A673 (cell line): ENCODE measurements at regions not wholly inside any gene's neighbourhood (a gene's known extent, or its start where the extent isn't known, plus 50 kb on each side); places are given as distances from the start of the nearest gene placed in this dataset.

Experiments
- BruUV-seq: library from RNA; stranded (reverse); fragments of 400-500 nt; replicated peaks from 2 replicates; lab custom pipeline; 2021; lab: Mats Ljungman, UMichigan
- CTCF ChIA-PET: fragments of 300-600 bp; sonication (Branson Sonifier 250); formaldehyde crosslinking; loops from one replicate; lab custom pipeline; 2022; ENCODE audit warnings: antibody characterized with exemption; lab: Charles Lee
- POLR2A ChIA-PET: fragments of 300-600 bp; sonication (Branson Sonifier 250); formaldehyde crosslinking; loops from one replicate; lab custom pipeline; 2022; ENCODE audit warnings: antibody characterized with exemption; ENCODE audit not compliant: low non-redundant PET; lab: Charles Lee
- DNase-seq: peaks from one replicate; pipeline ENCODE4 v3.0.0-alpha.2; 2015; ENCODE audit warnings: low spot score
- H3K27ac ChIP-seq: fragments of 200-600 bp; sonication (generic); 2 replicates; pipeline ENCODE4 v1.5.1; 2016; ENCODE audit warnings: mixed run types, low read depth, mild to moderate bottlenecking, mixed read lengths, antibody characterized with exemption, low read length; ENCODE audit not compliant: poor library complexity, severe bottlenecking
- H3K27me3 ChIP-seq: fragments of 200-600 bp; sonication (generic); replicated peaks from 2 replicates; pipeline ENCODE4 v1.6.1; 2017; ENCODE audit warnings: mixed run types, low read depth, mild to moderate bottlenecking, mixed read lengths, antibody characterized with exemption, low read length; ENCODE audit not compliant: insufficient read depth, poor library complexity
- H3K36me3 ChIP-seq: fragments of 200-600 bp; sonication (generic); 2 replicates; pipeline ENCODE4 v1.6.1; 2016; ENCODE audit warnings: mixed run types, mild to moderate bottlenecking, mixed read lengths, antibody characterized with exemption, low read length; ENCODE audit not compliant: insufficient read depth, poor library complexity, severe bottlenecking
- H3K4me1 ChIP-seq: fragments of 200-600 bp; sonication (generic); 2 replicates; pipeline ENCODE4 v1.6.1; 2017; ENCODE audit warnings: mixed run types, mild to moderate bottlenecking, mixed read lengths, antibody characterized with exemption, low read length; ENCODE audit not compliant: insufficient read depth, poor library complexity, severe bottlenecking
- H3K4me3 ChIP-seq: fragments of 200-600 bp; sonication (generic); 2 replicates; pipeline ENCODE4 v1.5.1; 2016; ENCODE audit warnings: low read depth, mixed run types, mild to moderate bottlenecking, mixed read lengths, low read length; ENCODE audit not compliant: poor library complexity, severe bottlenecking
- H3K9me3 ChIP-seq: fragments of 200-600 bp; sonication (generic); 2 replicates; pipeline ENCODE4 v1.6.1; 2016; ENCODE audit warnings: mixed run types, low read depth, mild to moderate bottlenecking, mixed read lengths, antibody characterized with exemption, low read length; ENCODE audit not compliant: poor library complexity, severe bottlenecking
- CTCF ChIP-seq: fragments of 300-800, 200-600 bp; sonication (generic); conservative IDR thresholded peaks from 2 replicates; pipeline ENCODE4 v1.5.1; 2017; ENCODE audit warnings: low read depth, mild to moderate bottlenecking, antibody characterized with exemption, low read length, moderate library complexity, mixed read lengths
- EZH2 ChIP-seq: fragments of 200-600 bp; sonication (generic); IDR thresholded peaks from 2 replicates; pipeline ENCODE4 v1.6.1; 2017; ENCODE audit warnings: borderline replicate concordance, low read depth, mild to moderate bottlenecking, mixed read lengths, antibody characterized with exemption, low read length; ENCODE audit not compliant: poor library complexity, severe bottlenecking
- intact Hi-C: fragments of 100-400 bp; cut with micrococcal nuclease; formaldehyde crosslinking; loops from one replicate; pipeline ENCODE4 v1.10.0; 2022; ENCODE audit not compliant: unreplicated experiment

DNA sequence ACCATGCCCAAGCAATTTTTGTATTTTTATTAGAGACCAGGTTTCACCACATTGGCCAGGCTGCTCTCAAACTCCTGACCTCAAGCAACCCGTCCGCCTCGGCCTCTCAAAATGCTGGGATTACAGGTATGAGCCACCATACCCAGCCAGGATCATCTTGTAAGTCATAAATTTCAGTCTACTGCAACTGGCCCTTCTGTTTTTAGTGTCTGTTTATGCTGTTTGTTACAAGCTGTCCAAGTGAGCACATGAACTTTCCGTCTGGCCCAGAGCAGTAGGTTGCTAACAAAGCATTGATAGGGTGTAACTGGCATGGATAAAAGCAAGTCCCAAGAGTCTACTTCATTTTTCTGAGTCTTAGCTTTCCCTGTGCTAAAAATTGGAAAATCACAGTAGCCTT, 164.4 kb upstream of the NT5C1B start:
- DNase-seq, result no peak
- H3K4me3 ChIP-seq, result no peak overlapping the region
- no TSS peak for BruUV-seq
- no peaks in the 10 kb centered on the region for H3K9me3 ChIP-seq
- H3K4me1 ChIP-seq, result no peaks in the 10 kb centered on the region
- ChIA-PET CTCF (interaction anchor here (0.7 to 1.4 kb wide), 3 partner anchors 178 to 1281 kb away, joined by 4 to 11 read pairs (median 4); no protein-coding TSS in a partner anchor), POLR2A (no interaction called here)
- no peak overlapping the region for H3K27ac ChIP-seq
- peaks cover 6% of the 10 kb centered on the region for H3K27me3 ChIP-seq
- intact Hi-C loops, result loop anchor here (1.0 to 5.0 kb wide), 4 partner anchors 233 to 1109 kb away; no protein-coding TSS in a partner anchor
- H3K36me3 ChIP-seq, result no peaks in the 10 kb centered on the region
- no peak for TF ChIP-seq EZH2
- TF ChIP-seq CTCF, result no peak

DNA sequence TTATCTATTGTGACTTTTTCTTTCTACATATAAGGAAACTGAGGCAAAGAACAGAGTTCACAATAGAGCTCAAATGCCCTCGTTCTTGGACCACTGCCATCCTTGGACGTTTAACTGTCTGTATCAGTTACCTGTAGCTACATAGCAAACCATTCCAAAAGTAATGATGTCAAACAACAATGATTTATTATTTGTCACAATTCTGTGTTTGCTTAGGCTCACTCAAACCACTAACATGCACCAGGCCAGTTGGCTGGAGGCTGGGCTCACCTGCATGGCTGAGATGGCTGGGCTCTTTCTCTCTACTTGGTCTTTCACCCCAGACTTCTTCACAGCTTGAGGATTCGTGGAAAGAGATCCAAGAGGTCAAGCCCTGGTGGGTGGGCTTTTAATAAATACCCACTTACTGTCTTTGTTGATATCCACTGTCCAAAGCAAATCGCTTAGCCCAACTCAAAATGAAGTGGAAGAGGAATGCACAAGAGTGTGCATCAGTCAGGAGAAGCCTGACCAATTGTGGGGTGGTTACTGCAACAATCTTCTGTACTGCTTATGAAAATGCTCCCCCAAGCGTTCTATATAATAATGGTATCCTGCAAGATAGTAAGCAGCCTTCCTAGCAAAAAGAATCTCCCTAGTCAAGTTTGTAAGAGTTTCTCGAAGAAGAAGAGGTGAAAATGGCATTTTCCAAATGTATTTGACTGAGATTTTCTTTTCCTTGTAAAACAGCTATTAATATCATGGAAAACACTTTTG, 163.5 kb upstream of the NT5C1B start:
- Histone ChIP-seq H3K27ac (no peak overlapping the region), H3K36me3 (no peaks in the 10 kb centered on the region), H3K4me3 (no peak overlapping the region), H3K4me1 (no peaks in the 10 kb centered on the region), H3K27me3 (peaks cover 6% of the 10 kb centered on the region), H3K9me3 (no peaks in the 10 kb centered on the region)
- CTCF ChIA-PET, result interaction anchor here (1.4 kb wide), 1 partner anchor 232 kb away, joined by 4 read pairs; no protein-coding TSS in a partner anchor
- POLR2A ChIA-PET, result no interaction called here
- intact Hi-C loops, result loop anchor here (1.0 to 5.0 kb wide), 4 partner anchors 233 to 1109 kb away; no protein-coding TSS in a partner anchor
- peak; percentile 39 for DNase-seq
- BruUV-seq, result no TSS peak
- TF ChIP-seq CTCF (peak; percentile 44), EZH2 (no peak)

DNA sequence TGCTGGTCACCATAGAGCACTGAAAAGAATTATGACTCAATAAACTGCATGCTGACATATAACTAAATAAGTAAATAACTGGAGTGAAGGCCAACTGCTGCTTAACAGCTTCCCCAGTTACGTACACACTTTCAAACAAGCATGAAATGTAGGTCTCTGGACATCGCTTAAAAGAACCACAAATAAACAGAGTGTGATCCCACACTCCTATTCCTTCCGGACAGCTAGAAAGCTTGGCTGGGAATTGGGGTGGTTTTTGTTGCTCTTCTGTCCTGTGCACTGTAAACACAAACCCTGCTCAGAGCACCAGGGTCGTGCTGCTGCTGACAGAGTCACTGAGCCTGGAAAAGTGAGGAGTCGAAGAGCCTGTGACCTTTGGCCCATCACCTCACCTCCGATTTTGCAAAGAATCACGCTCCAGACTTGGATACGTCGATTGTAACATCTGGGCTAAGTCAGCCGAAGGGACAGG, 162.7 kb upstream of the NT5C1B start:
- DNase-seq, result no peak
- intact Hi-C loops, result loop anchor here (5.0 kb wide), 3 partner anchors 315 to 1110 kb away; no protein-coding TSS in a partner anchor
- Histone ChIP-seq H3K4me1 (no peaks in the 10 kb centered on the region), H3K4me3 (no peak overlapping the region), H3K27ac (no peak overlapping the region), H3K27me3 (peaks cover 6% of the 10 kb centered on the region), H3K36me3 (no peaks in the 10 kb centered on the region), H3K9me3 (no peaks in the 10 kb centered on the region)
- POLR2A ChIA-PET, result no interaction called here
- CTCF ChIA-PET, result no interaction called here
- BruUV-seq, result no TSS peak
- TF ChIP-seq CTCF (no peak), EZH2 (no peak)
